K562 (cell line): ENCODE measurements at regions not wholly inside any gene's neighbourhood (a gene's known extent, or its start where the extent isn't known, plus 50 kb on each side); places are given as distances from the start of the nearest gene placed in this dataset.

Source experiments
- ATAC-seq: fragments of 200-7000 bp; cut with Tn5 transposase; 3 replicates; pipeline ENCODE4 v1.9.1; 2020; ENCODE audit warnings: moderate library complexity
- BruUV-seq: library from RNA; stranded (reverse); fragments of 400-500 nt; replicated peaks from 2 replicates; lab custom pipeline; 2021; lab: Mats Ljungman, UMichigan
- CTCF ChIA-PET: fragments of 300-600 bp; formaldehyde crosslinking; extraction: SDS; loops from one replicate; lab custom pipeline; 2021; ENCODE audit warnings: low intra/inter-chr PET ratio; lab: Yijun Ruan, JAX
- POLR2A ChIA-PET: fragments of 300-600, 350-650 bp; sonication (Branson Sonifier 250); formaldehyde crosslinking; extraction: SDS; loops from one replicate; lab custom pipeline; 2021; ENCODE audit warnings: antibody characterized with exemption, inconsistent platforms; lab: Yijun Ruan, JAX
- DNase-seq, 4 experiments: peaks; one replicate each; pipeline versions ENCODE4 v3.0.0 to v3.0.0-alpha.2; 2011 to 2018; ENCODE audit warnings: low spot score in 3 of 4, mixed read lengths in 3 of 4; ENCODE audit errors: extremely low read depth in 1 of 4
- FAIRE-seq: peaks from 2 replicates; lab custom pipeline; 2011; peaks lifted over from hg19 to GRCh38; lab: Jason Lieb, UNC
- H2AFZ ChIP-seq: 2 replicates; pipeline ENCODE4 v1.6.0; 2011; ENCODE audit warnings: low read depth, low read length, control low read depth, inconsistent platforms
- H3K27ac ChIP-seq: fragments of 200-600 bp; 3 replicates; pipeline ENCODE4 v1.8.0; 2011; ENCODE audit warnings: low read depth, mild to moderate bottlenecking, control low read depth, inconsistent platforms, low read length, moderate library complexity, mixed read lengths; ENCODE audit errors: extremely low read depth
- H3K27me3 ChIP-seq, 2 experiments: fragments of 300-600 bp in 1 of 2; 2 replicates in 1 of 2; 3 replicates in 1 of 2; pipeline versions ENCODE4 v1.6.0 to v1.8.0; 2011; ENCODE audit warnings: inconsistent platforms in 2 of 2, low read length in 2 of 2, mild to moderate bottlenecking in 1 of 2, mixed read lengths in 1 of 2, moderate library complexity in 1 of 2; ENCODE audit not compliant: control insufficient read depth in 2 of 2, insufficient read depth in 2 of 2
- H3K36me3 ChIP-seq: fragments of 300-600 bp; 3 replicates; pipeline ENCODE4 v1.8.0; 2011; ENCODE audit warnings: mild to moderate bottlenecking, low read length, inconsistent platforms; ENCODE audit not compliant: control insufficient read depth, insufficient read depth
- H3K4me1 ChIP-seq, 2 experiments: fragments of 200-600 bp in 1 of 2; replicated peaks in 1 of 2; 2 replicates in 1 of 2; 3 replicates in 1 of 2; pipeline versions ENCODE4 v1.5.1 to v1.8.0; 2011; ENCODE audit warnings: inconsistent platforms in 2 of 2, low read length in 2 of 2, mild to moderate bottlenecking in 1 of 2, mixed read lengths in 1 of 2, moderate library complexity in 1 of 2; ENCODE audit not compliant: control insufficient read depth in 2 of 2, insufficient read depth in 2 of 2
- H3K4me2 ChIP-seq: 2 replicates; pipeline ENCODE4 v1.6.1; 2011; ENCODE audit warnings: low read length, control low read depth, inconsistent platforms, mixed read lengths; ENCODE audit not compliant: insufficient read depth
- H3K4me3 ChIP-seq: fragments of 200-600 bp; sonication (generic), shearing (Covaris generic); 2 replicates; pipeline ENCODE4 v1.5.1; 2016; ENCODE audit warnings: control low read depth, inconsistent platforms
- H3K79me2 ChIP-seq: fragments of 200-600 bp; 3 replicates; pipeline ENCODE4 v1.8.0; 2011; ENCODE audit warnings: low read length, inconsistent platforms; ENCODE audit not compliant: control insufficient read depth, insufficient read depth
- H3K9ac ChIP-seq, 2 experiments: 2 replicates each; pipeline versions ENCODE4 v1.6.0 to v1.6.1; 2011; ENCODE audit warnings: low read depth in 2 of 2, low read length in 2 of 2, control low read depth in 1 of 2, inconsistent platforms in 1 of 2, mild to moderate bottlenecking in 1 of 2, mixed read lengths in 1 of 2; ENCODE audit not compliant: insufficient read depth in 1 of 2
- H3K9me1 ChIP-seq: one replicate; pipeline ENCODE4 v1.6.0; 2011; ENCODE audit warnings: inconsistent platforms, mild to moderate bottlenecking, low read length, moderate library complexity; ENCODE audit not compliant: control insufficient read depth, insufficient read depth
- H3K9me3 ChIP-seq: replicated peaks from 2 replicates; pipeline ENCODE4 v1.5.1; 2011; ENCODE audit warnings: low read depth, low read length, inconsistent platforms; ENCODE audit not compliant: control insufficient read depth, insufficient read depth
- H4K20me1 ChIP-seq: replicated peaks from 2 replicates; pipeline ENCODE4 v1.6.1; 2011; ENCODE audit warnings: low read length, inconsistent platforms, mixed read lengths; ENCODE audit not compliant: control insufficient read depth, insufficient read depth
- ARID4B ChIP-seq: sonication (generic); formaldehyde crosslinking; IDR thresholded peaks from 2 replicates; pipeline ENCODE4 v1.8.0; 2022; ENCODE audit warnings: mild to moderate bottlenecking, missing genetic modification reagents
- ATF2 ChIP-seq: sonication (generic); formaldehyde crosslinking; IDR thresholded peaks from 2 replicates; pipeline ENCODE4 v1.8.1; 2022; ENCODE audit warnings: missing genetic modification reagents
- MAFF ChIP-seq: IDR thresholded peaks from 2 replicates; pipeline ENCODE4 v1.6.1; 2012; ENCODE audit warnings: low read length, improper control_type of control experiment
- MEF2D ChIP-seq: conservative IDR thresholded peaks from 2 replicates; pipeline ENCODE4 v1.6.1; 2016; ENCODE audit warnings: low read depth, missing genetic modification characterization, missing compliant biosample characterization
- ZNF311 ChIP-seq: fragments of 250-450 bp; sonication (Bioruptor Pico); IDR thresholded peaks from 2 replicates; pipeline ENCODE4 v1.4.0; 2020; ENCODE audit warnings: mild to moderate bottlenecking, moderate library complexity
- ZNF57 ChIP-seq: fragments of 450-650 bp; formaldehyde crosslinking; IDR thresholded peaks from 2 replicates; pipeline ENCODE4 v1.4.0; 2020; ENCODE audit warnings: mild to moderate bottlenecking, moderate library complexity
- WGBS: fragments of 100-300 bp; shearing (Covaris generic); methylation state at CpG from one replicate; pipeline ENCODE4 v1.1.6; 2016; ENCODE audit warnings: low coverage, mixed read lengths; ENCODE audit not compliant: insufficient coverage; ENCODE audit errors: missing lambda C conversion rate; 5-methylcytosine and 5-hydroxymethylcytosine counted together
- in situ Hi-C: fragments of 300-500 bp; cut with MboI; formaldehyde crosslinking; loops from 4 replicates; pipeline ENCODE4 v1.15.0; 2018; ENCODE audit warnings: inconsistent platforms, mixed read lengths
- intact Hi-C: fragments of 100-400 bp; cut with micrococcal nuclease; formaldehyde crosslinking; loops from 2 replicates; pipeline ENCODE4 v1.14.2; 2022
- TF ChIP-seq, protein P1 (sequence below): IDR thresholded peaks from 3 replicates; pipeline ENCODE4 v1.6.1; 2011; ENCODE audit warnings: borderline replicate concordance, mild to moderate bottlenecking; ENCODE audit not compliant: insufficient read length, insufficient read depth
- TF ChIP-seq, protein P2 (sequence below): fragments of 450-650 bp; formaldehyde crosslinking; IDR thresholded peaks from 2 replicates; pipeline ENCODE4 v1.4.0; 2020; ENCODE audit warnings: mild to moderate bottlenecking, mixed read lengths

DNA sequence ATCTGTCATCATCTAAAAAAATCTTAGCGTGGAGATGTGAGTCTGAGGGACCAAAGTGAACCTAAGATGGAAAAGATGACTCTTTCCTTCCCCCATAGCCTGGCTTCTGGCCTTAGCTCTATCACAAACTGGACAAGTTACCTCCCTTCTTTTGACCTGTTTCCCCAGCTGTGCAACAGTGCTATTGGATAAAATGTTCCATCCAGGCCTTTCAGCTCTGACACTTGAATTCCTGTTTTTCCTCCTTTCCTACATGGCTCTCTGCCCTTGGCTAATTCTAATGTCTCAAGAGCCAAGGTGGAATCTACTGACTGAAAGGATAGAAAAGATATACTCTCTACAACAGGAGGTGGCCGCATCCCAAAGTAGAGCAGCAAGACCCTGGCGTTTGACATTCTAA, 84.5 kb upstream of the ARHGEF9 start:
- Histone ChIP-seq H2AFZ (no peak overlapping the region), H3K9me1 (no peaks in the 10 kb centered on the region), H3K36me3 (no peaks in the 10 kb centered on the region), H4K20me1 (no peaks in the 10 kb centered on the region), H3K9ac (no peak overlapping the region), H3K79me2 (no peaks in the 10 kb centered on the region), H3K4me3 (no peak overlapping the region), H3K27me3 (no peaks in the 10 kb centered on the region), H3K27ac (no peak overlapping the region), H3K4me1 (no peaks in the 10 kb centered on the region), H3K4me2 (no peak overlapping the region), H3K9me3 (no peaks in the 10 kb centered on the region)
- CTCF ChIA-PET, result no interaction called here
- intact Hi-C loops (no loop called here), in situ Hi-C loops (no loop called here)
- ATAC-seq, result no peak
- POLR2A ChIA-PET, result no interaction called here
- FAIRE-seq, result no peak
- no peak for DNase-seq
- BruUV-seq, result no TSS peak
- TF ChIP-seq ZNF57, result no peak
- TF ChIP-seq, protein P1, sequence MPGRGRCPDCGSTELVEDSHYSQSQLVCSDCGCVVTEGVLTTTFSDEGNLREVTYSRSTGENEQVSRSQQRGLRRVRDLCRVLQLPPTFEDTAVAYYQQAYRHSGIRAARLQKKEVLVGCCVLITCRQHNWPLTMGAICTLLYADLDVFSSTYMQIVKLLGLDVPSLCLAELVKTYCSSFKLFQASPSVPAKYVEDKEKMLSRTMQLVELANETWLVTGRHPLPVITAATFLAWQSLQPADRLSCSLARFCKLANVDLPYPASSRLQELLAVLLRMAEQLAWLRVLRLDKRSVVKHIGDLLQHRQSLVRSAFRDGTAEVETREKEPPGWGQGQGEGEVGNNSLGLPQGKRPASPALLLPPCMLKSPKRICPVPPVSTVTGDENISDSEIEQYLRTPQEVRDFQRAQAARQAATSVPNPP, result no peak
- TF ChIP-seq, protein P2, sequence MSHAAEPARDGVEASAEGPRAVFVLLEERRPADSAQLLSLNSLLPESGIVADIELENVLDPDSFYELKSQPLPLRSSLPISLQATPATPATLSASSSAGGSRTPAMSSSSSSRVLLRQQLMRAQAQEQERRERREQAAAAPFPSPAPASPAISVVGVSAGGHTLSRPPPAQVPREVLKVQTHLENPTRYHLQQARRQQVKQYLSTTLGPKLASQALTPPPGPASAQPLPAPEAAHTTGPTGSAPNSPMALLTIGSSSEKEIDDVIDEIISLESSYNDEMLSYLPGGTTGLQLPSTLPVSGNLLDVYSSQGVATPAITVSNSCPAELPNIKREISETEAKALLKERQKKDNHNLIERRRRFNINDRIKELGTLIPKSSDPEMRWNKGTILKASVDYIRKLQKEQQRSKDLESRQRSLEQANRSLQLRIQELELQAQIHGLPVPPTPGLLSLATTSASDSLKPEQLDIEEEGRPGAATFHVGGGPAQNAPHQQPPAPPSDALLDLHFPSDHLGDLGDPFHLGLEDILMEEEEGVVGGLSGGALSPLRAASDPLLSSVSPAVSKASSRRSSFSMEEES (CRISPR knock-in tag), result no peak
- 0% methylated on average over 3 of the region's 3 CpGs for WGBS

DNA sequence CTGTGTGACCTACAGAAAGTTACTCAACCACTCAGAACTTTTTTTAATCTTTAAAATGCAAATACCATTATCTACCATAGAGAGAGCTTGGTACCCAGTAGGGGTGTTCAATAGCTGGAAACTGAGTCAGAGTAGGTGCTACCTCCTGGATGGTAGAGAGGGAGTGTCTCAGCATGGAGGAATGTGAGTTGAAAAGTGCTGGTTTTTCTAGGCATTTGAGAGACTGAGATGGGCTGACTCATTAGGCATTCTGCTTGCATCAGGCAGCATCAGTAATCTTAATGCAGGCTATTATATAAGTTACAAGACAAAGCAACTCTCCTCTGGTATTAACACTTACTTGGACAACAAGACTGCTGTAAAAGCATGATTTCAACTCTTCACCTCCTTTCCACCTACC, 70.9 kb upstream of the ARHGEF9 start:
- DNase-seq, result no peak
- Histone ChIP-seq H3K9me3 (no peaks in the 10 kb centered on the region), H3K27ac (no peak overlapping the region), H3K79me2 (no peaks in the 10 kb centered on the region), H3K36me3 (no peaks in the 10 kb centered on the region), H3K9me1 (no peaks in the 10 kb centered on the region), H2AFZ (no peak overlapping the region), H3K4me3 (no peak overlapping the region), H3K9ac (no peak overlapping the region), H3K4me2 (no peak overlapping the region), H4K20me1 (no peaks in the 10 kb centered on the region), H3K27me3 (no peaks in the 10 kb centered on the region), H3K4me1 (no peaks in the 10 kb centered on the region)
- intact Hi-C loops (no loop called here), in situ Hi-C loops (no loop called here)
- ChIA-PET POLR2A (no interaction called here), CTCF (no interaction called here)
- no TSS peak for BruUV-seq
- no peak for ATAC-seq
- FAIRE-seq, result no peak
- TF ChIP-seq ARID4B (no peak), MEF2D (no peak), ZNF311 (CRISPR knock-in tag) (no peak), ATF2 (CRISPR knock-in tag) (no peak), MAFF (no peak)
